ENCODE measurements at regions not wholly inside any gene's neighbourhood (a gene's known extent, or its start where the extent isn't known, plus 50 kb on each side); places are given as distances from the start of the nearest gene placed in this dataset.
"Not testable (repeated sequence)": the region's sequence is repeated elsewhere in the genome, so short reads cannot be mapped to it uniquely, and the experiment has no call there.

DNA sequence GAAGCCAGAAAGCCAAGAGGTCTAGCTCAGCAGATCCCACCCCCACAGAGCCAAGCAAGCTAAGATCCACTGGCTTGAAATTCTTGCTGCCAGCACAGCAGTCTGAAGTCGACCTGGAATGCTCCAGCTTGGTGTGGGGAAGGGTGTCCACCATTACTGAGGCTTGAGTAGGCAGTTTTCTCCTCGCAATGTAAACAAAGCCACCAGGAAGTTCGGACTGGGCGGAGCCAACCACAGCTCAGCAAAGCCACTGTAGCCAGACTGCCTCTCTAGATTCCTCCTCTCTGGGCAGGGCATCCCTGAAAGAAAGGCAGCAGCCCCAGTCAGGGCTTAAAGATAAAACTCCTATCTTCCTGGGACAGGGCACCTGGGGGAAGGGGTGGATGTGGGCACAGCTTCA, 495.0 kb upstream of the GYPC start:
- H3K27ac Mint-ChIP-seq; POLR2A ChIA-PET; H3K4me1 Mint-ChIP-seq; H3K36me3 Mint-ChIP-seq (ENCODE audit: low read depth); H3K4me3 Mint-ChIP-seq; DNase-seq; H3K27me3 Mint-ChIP-seq; CTCF ChIA-PET; H3K9me3 Mint-ChIP-seq: not testable (repeated sequence)

DNA sequence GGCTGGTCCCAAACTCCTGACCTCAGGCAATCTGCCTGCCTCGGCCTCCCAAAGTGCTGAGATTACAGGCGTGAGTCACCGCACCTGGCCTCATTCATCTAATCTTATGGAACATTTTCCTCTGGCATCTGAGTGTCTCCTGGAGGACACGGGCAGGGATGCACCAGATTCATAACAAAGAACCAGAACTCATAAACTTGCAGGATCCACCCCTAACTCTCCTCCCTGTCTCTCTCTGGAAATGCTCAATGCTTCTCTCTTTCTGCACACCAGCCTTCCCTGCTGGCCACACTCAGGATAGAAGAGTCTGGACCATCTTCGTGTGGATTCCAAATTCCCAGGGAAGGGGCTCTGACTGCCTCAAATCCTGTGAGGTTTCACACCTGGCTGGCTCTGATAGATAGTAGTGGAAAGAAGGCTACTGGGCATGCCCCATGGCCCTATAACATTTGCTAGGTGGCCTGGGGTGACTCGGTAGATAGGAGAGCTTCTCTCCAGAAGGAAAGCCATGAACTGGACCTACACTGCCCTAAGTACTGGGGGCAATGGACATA, 483.2 kb upstream of the GYPC start:
- no peaks in the 10 kb centered on the region for H3K9me3 Mint-ChIP-seq
- no peak overlapping the region for H3K4me3 Mint-ChIP-seq
- no peaks in the 10 kb centered on the region for H3K4me1 Mint-ChIP-seq
- no peak overlapping the region for H3K27ac Mint-ChIP-seq
- no peaks in the 10 kb centered on the region for H3K36me3 Mint-ChIP-seq (ENCODE audit: low read depth)
- ChIA-PET CTCF (no interaction called here), POLR2A (no interaction called here)
- DNase-seq: no peak
- no peaks in the 10 kb centered on the region for H3K27me3 Mint-ChIP-seq

DNA sequence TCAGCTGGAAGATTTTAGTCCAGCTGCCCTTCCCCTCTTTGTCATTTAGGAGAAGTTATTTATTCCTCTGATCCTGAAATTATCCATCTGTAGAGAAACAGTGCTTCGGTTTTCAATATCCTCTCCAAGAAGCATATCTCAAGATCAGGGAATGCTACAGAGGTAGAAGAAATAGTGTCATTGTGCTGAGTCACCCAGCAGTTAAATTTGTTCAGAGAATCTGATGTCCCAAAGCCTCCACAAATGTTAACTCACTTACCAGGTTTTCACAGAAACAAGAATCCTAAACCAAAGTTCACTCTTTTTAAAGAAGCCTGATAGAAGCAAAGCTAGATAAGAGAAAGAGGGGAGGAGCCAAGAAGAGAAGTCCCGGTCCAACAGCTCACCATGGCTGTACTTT, 480.7 kb upstream of the GYPC start:
- no peak for DNase-seq
- POLR2A ChIA-PET: no interaction called here
- Mint-ChIP-seq H3K27me3 (no peaks in the 10 kb centered on the region), H3K36me3 (ENCODE audit: low read depth) (no peaks in the 10 kb centered on the region), H3K27ac (no peak overlapping the region), H3K4me3 (no peak overlapping the region), H3K4me1 (no peaks in the 10 kb centered on the region), H3K9me3 (no peaks in the 10 kb centered on the region)
- CTCF ChIA-PET: no interaction called here

DNA sequence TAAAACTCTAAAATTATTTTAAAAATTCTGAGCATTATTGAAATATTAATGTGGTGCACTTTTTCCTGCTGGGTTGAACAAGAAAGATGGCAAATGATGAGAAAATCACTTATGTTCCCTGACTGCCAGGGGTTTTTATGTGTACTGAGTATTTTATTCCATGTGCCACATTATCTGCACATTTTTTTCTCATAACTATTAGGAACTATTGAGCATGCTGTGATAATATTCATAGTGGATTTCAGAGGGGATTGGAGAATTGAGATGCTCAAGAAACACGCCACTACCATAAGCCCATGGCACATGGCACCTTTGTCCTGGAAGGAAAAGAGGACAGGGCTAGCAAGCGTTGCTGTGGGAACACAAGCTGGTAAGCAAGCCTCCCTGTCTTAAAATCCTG, 478.5 kb upstream of the GYPC start:
- CTCF ChIA-PET: no interaction called here
- Mint-ChIP-seq H3K9me3 (no peaks in the 10 kb centered on the region), H3K36me3 (ENCODE audit: low read depth) (no peaks in the 10 kb centered on the region), H3K27me3 (no peaks in the 10 kb centered on the region), H3K4me1 (no peaks in the 10 kb centered on the region), H3K27ac (no peak overlapping the region), H3K4me3 (no peak overlapping the region)
- DNase-seq: no peak
- POLR2A ChIA-PET: no interaction called here

DNA sequence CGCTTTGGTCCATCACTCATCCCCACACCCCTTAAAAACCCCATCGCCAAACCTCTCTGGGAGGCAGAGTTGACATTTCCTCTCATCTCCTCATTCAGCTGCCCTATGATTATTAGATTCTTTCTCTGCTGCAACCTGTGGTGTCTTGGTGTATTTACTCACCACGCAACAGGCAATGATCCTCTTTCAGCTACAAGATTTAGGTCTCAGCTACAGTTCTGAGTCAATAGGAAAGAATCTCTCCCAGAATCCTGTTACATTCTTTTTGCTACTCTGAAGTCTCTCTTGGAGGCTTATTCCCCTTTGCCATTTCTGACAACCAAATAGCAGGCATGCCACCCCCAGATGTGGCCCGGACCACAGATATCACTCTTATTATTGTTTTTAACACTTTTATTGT, 468.3 kb upstream of the GYPC start:
- POLR2A ChIA-PET: no interaction called here
- Mint-ChIP-seq H3K4me1 (no peaks in the 10 kb centered on the region), H3K36me3 (ENCODE audit: low read depth) (no peaks in the 10 kb centered on the region), H3K27me3 (no peaks in the 10 kb centered on the region), H3K27ac (no peak overlapping the region), H3K9me3 (peaks cover 2% of the 10 kb centered on the region), H3K4me3 (no peak overlapping the region)
- CTCF ChIA-PET: no interaction called here
- no peak for DNase-seq

DNA sequence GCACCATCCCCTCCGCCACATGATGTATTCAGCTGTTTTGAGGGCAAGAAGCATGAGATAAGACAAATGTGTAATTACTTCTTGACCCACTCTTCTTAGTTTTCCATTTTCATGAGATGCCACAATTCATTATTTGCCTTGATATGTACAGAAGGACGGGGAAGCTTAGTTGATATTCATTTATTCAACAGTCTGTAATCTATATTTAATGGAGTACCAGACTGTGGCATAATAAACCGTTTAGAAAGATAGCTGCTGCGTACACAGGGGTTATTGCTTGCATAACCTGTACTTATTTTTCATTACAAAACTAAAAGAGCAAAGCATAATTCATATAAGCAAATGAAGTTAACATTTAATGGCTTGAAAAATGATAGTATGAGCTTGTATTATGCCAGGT, 466.4 kb upstream of the GYPC start:
- Mint-ChIP-seq H3K27ac (no peak overlapping the region), H3K4me1 (no peaks in the 10 kb centered on the region), H3K4me3 (no peak overlapping the region), H3K36me3 (ENCODE audit: low read depth) (no peaks in the 10 kb centered on the region), H3K9me3 (peaks cover 2% of the 10 kb centered on the region), H3K27me3 (no peaks in the 10 kb centered on the region)
- no peak for DNase-seq
- POLR2A ChIA-PET: no interaction called here
- CTCF ChIA-PET: no interaction called here

DNA sequence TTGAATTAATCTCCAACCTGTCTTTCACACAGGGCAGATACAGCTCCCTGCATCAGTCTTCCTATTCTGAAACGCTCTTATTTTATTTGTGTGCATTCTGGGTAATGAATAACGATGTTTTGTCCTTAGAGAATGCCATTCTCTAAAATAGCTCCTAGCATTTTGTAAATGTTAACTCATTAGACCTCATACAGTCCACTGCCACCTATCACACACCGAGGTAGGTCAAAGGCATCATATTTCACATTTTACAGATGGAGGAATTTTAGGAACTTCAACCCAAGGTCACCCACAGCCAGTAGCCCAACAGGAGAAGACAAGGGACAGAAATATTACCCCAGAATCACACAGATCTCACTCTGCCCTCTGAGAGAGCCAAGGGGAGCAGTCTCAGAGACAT, 455.4 kb upstream of the GYPC start:
- ChIA-PET POLR2A (no interaction called here), CTCF (no interaction called here)
- peaks cover 3% of the 10 kb centered on the region for H3K9me3 Mint-ChIP-seq
- no peak overlapping the region for H3K4me3 Mint-ChIP-seq
- no peaks in the 10 kb centered on the region for H3K4me1 Mint-ChIP-seq
- H3K36me3 Mint-ChIP-seq (ENCODE audit: low read depth): no peaks in the 10 kb centered on the region
- DNase-seq: no peak
- H3K27ac Mint-ChIP-seq: no peak overlapping the region
- no peaks in the 10 kb centered on the region for H3K27me3 Mint-ChIP-seq

DNA sequence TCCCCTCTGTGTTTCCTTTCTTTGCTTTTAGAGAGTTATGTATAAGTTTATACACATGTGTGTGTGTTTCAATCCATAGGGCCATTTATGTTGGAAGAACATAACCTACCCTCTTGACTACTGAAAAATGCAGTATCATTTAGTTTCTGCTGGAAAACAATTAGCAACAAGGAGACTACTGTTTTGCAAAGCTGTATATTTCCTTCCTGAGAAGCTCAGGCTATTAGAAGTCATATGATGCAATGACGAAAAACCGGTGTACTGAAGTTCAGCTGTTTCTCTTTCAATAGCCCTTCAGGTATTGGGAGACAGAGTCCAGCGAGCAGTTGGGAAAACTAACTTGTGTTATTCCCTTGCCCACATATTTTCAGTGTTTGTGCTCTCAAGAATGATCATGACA, 447.7 kb upstream of the GYPC start:
- no peak overlapping the region for H3K27ac Mint-ChIP-seq
- no peaks in the 10 kb centered on the region for H3K27me3 Mint-ChIP-seq
- DNase-seq: no peak
- no peaks in the 10 kb centered on the region for H3K9me3 Mint-ChIP-seq
- H3K4me1 Mint-ChIP-seq: no peaks in the 10 kb centered on the region
- CTCF ChIA-PET: no interaction called here
- H3K36me3 Mint-ChIP-seq (ENCODE audit: low read depth): no peaks in the 10 kb centered on the region
- POLR2A ChIA-PET: no interaction called here
- H3K4me3 Mint-ChIP-seq: no peak overlapping the region

DNA sequence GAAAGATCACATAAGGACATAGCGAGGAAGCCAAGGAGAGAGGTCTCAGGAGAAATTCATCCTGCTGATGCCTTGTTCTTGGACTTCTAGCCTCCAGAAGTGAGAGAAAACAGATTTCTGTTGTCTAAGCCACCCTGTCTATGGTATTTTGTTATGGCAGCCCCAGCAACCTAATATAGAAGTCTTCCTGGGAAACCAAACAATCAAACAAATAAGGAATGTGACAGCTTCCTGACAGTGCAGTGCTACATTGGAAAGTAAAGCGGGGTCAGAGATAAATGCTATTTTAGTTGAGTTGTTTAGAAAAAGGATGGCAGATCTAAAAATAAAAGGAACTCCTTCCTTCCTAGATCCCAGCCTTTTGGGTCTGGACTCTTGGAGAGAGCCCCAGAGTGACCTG, 443.2 kb upstream of the GYPC start:
- Mint-ChIP-seq H3K27ac (no peak overlapping the region), H3K36me3 (ENCODE audit: low read depth) (no peaks in the 10 kb centered on the region), H3K27me3 (no peaks in the 10 kb centered on the region), H3K4me1 (no peaks in the 10 kb centered on the region), H3K4me3 (no peak overlapping the region), H3K9me3 (no peaks in the 10 kb centered on the region)
- no peak for DNase-seq
- ChIA-PET POLR2A (no interaction called here), CTCF (no interaction called here)

DNA sequence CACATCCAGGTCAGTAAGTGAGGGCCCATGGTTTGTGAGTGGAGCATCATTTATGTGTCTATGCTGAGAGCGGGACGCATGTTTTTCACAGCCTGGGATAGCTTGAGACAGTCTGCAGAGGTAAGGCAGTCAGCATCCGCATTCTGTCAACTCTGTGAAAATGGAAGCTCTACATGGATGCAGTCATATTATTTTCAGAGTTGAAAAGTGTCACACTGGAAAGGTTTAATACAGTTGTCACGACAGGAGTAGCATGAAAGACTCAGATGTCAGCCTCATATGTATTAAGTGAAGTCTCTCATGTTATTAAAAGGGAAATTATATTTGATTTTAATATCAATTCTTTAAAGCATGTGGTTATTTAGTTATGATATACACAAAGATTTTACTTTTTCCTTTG, 436.9 kb upstream of the GYPC start:
- POLR2A ChIA-PET: no interaction called here
- Mint-ChIP-seq H3K9me3 (no peaks in the 10 kb centered on the region), H3K4me1 (no peaks in the 10 kb centered on the region), H3K36me3 (ENCODE audit: low read depth) (no peaks in the 10 kb centered on the region), H3K4me3 (no peak overlapping the region), H3K27me3 (no peaks in the 10 kb centered on the region), H3K27ac (no peak overlapping the region)
- CTCF ChIA-PET: no interaction called here
- no peak for DNase-seq

DNA sequence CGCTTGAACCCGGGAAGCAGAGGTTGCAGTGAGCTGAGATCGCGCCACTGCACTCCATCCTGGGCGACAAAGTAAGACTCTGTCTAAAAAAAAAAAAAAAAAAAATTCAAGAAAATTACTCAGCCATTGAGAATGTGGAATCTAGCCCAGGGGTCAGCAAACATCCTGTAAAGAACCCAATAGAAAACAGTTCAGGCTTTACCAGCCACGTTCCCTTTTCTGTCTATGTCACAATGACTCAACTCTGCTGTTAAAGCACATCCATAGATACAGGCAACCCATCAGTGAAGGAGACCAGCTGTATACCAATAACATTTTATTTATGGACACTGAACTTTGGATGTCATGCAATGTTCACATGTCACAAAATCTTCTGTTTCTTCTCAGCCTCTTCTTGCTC, 435.6 kb upstream of the GYPC start:
- DNase-seq: no peak
- no peaks in the 10 kb centered on the region for H3K36me3 Mint-ChIP-seq (ENCODE audit: low read depth)
- ChIA-PET CTCF (no interaction called here), POLR2A (no interaction called here)
- no peak overlapping the region for H3K27ac Mint-ChIP-seq
- H3K9me3 Mint-ChIP-seq: no peaks in the 10 kb centered on the region
- no peak overlapping the region for H3K4me3 Mint-ChIP-seq
- H3K27me3 Mint-ChIP-seq: no peaks in the 10 kb centered on the region
- H3K4me1 Mint-ChIP-seq: no peaks in the 10 kb centered on the region

DNA sequence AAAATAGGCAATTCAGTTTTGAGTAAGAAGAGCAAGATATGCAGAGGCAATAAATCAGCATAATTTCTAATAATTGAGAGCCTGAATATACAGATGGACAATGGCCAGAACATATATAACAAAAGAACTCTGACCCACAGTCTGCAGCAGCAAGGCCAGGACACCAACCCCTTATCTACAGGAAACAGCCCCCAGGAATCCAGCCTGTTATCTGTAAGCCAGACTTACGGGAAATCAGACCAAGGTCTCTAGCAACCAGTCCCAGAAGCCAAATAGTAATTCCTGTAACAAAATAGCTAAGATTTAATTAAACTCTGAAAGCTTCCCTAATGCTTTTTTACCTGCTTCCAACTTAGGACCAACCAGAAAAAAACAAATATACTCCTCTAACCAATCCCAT, 434.5 kb upstream of the GYPC start:
- ChIA-PET POLR2A (no interaction called here), CTCF (no interaction called here)
- no peak overlapping the region for H3K27ac Mint-ChIP-seq
- no peaks in the 10 kb centered on the region for H3K27me3 Mint-ChIP-seq
- H3K4me3 Mint-ChIP-seq: no peak overlapping the region
- no peaks in the 10 kb centered on the region for H3K9me3 Mint-ChIP-seq
- H3K4me1 Mint-ChIP-seq: no peaks in the 10 kb centered on the region
- DNase-seq: no peak
- H3K36me3 Mint-ChIP-seq (ENCODE audit: low read depth): no peaks in the 10 kb centered on the region

DNA sequence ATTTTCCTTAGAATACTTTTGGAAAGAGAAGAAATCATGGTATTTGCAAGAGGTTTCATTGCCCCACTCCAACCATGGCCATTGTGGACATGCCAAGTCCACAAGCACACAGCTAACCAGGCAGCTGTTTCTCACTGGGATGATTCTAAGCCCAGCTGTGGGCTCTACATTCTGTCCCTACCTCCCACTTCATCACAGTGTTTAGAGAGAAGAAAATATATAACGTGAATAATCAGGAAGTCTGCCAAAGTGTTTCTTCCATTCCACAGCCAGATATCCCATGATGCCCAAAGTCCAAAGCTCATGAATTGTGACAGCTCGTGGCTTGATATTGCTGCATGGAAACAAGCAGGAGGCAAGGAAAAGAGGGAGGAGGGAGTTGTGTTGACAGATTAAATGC, 433.7 kb upstream of the GYPC start:
- H3K27me3 Mint-ChIP-seq: no peaks in the 10 kb centered on the region
- H3K4me1 Mint-ChIP-seq: no peaks in the 10 kb centered on the region
- H3K36me3 Mint-ChIP-seq (ENCODE audit: low read depth): no peaks in the 10 kb centered on the region
- CTCF ChIA-PET: no interaction called here
- no peaks in the 10 kb centered on the region for H3K9me3 Mint-ChIP-seq
- POLR2A ChIA-PET: no interaction called here
- H3K27ac Mint-ChIP-seq: no peak overlapping the region
- no peak for DNase-seq
- no peak overlapping the region for H3K4me3 Mint-ChIP-seq

DNA sequence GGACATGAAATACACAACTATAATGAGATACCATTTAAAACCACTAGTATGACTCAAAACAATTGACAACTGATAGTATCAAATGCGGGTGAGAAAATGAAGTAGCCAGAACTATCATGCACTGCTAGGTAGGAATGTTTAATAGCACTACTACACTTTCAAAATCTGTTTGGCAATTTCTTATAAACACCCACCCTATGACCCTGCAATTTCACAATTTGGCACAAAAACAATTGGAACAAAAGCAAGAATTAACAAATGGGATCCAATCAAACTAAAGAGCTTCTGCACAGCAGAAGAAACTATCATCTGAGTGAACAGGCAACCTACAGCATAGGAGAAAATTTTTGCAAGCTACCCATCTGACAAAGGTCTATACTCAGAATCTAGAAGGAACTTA, 431.2 kb upstream of the GYPC start:
- no peak overlapping the region for H3K27ac Mint-ChIP-seq
- no peaks in the 10 kb centered on the region for H3K4me1 Mint-ChIP-seq
- H3K27me3 Mint-ChIP-seq: no peaks in the 10 kb centered on the region
- no peak for DNase-seq
- no peaks in the 10 kb centered on the region for H3K36me3 Mint-ChIP-seq (ENCODE audit: low read depth)
- CTCF ChIA-PET: no interaction called here
- POLR2A ChIA-PET: no interaction called here
- no peak overlapping the region for H3K4me3 Mint-ChIP-seq
- peaks cover 2% of the 10 kb centered on the region for H3K9me3 Mint-ChIP-seq

DNA sequence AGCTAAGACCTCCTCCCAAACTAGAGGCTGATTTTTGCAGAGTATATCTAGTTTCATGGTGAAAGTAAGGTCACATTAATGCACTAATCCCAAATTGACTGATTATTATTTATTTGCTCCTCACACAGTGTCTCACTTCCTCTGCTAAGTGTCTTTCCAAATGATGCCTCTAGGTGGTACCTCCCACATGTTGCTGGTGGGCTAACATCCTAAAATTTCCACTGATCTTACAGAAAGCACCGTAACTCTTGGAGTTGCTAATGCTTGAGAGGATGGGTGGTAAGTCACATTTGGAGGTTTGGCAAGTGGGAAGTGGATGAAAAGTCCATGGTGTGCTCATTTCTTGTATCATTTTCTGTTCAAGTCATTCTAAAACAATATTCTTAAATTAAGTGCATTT, 428.7 kb upstream of the GYPC start:
- POLR2A ChIA-PET: no interaction called here
- Mint-ChIP-seq H3K9me3 (peaks cover 2% of the 10 kb centered on the region), H3K27me3 (no peaks in the 10 kb centered on the region), H3K4me1 (no peaks in the 10 kb centered on the region), H3K36me3 (ENCODE audit: low read depth) (no peaks in the 10 kb centered on the region), H3K27ac (no peak overlapping the region), H3K4me3 (no peak overlapping the region)
- no peak for DNase-seq
- CTCF ChIA-PET: no interaction called here
